NCI-H446 (cell line): ENCODE measurements at regions not wholly inside any gene's neighbourhood (a gene's known extent, or its start where the extent isn't known, plus 50 kb on each side); places are given as distances from the start of the nearest gene placed in this dataset.

ENCODE experiments used
- DNase-seq, 2 experiments: peaks; one replicate each; lab custom pipeline; 2025; lab: John Stamatoyannopoulos, UW

GRCh38 chr2:129069875-129070594 is 751.4 kb upstream of the HS6ST1 start:
- DNase-seq: no peak

- no peak for DNase-seq
Measured at GRCh38 chr2:129070663-129071062, 752.0 kb upstream of the HS6ST1 start.

- no peak for DNase-seq
Measured at GRCh38 chr2:129071531-129071930, 752.9 kb upstream of the HS6ST1 start.

GRCh38 chr2:129074298-129074920 is 755.7 kb upstream of the HS6ST1 start:
- no peak for DNase-seq

- DNase-seq: no peak
Measured at GRCh38 chr2:129078548-129078947, 759.9 kb upstream of the HS6ST1 start.

- DNase-seq: no peak
Measured at GRCh38 chr2:129080715-129081476, 762.2 kb upstream of the HS6ST1 start.

- no peak for DNase-seq
Measured at GRCh38 chr2:129085386-129085785, 766.7 kb upstream of the HS6ST1 start.

GRCh38 chr2:129087133-129087813 is 768.6 kb upstream of the HS6ST1 start:
- no peak for DNase-seq

- DNase-seq: no peak
Measured at GRCh38 chr2:129091620-129092019, 773.0 kb upstream of the HS6ST1 start.

- no peak for DNase-seq
Measured at GRCh38 chr2:129092956-129093355, 774.3 kb upstream of the HS6ST1 start.

GRCh38 chr2:129101186-129101585 is 782.5 kb upstream of the HS6ST1 start:
- DNase-seq: no peak

GRCh38 chr2:129103936-129104878 is 785.5 kb upstream of the HS6ST1 start:
- DNase-seq: no peak

- no peak for DNase-seq
Measured at GRCh38 chr2:129112181-129112580, 793.5 kb upstream of the HS6ST1 start.

GRCh38 chr2:129113776-129114175 is 795.1 kb upstream of the HS6ST1 start:
- DNase-seq: no peak

- DNase-seq: no peak
Measured at GRCh38 chr2:129117434-129117833, 798.8 kb upstream of the HS6ST1 start.

- DNase-seq: no peak
Measured at GRCh38 chr2:129118296-129118695, 799.6 kb upstream of the HS6ST1 start.

GRCh38 chr2:129129087-129129486 is 810.4 kb upstream of the HS6ST1 start:
- no peak for DNase-seq

GRCh38 chr2:129133692-129134641 is 815.3 kb upstream of the HS6ST1 start:
- no peak for DNase-seq

- DNase-seq: no peak
Measured at GRCh38 chr2:129135017-129135416, 816.3 kb upstream of the HS6ST1 start.

GRCh38 chr2:129139380-129139779 is 820.7 kb upstream of the HS6ST1 start:
- no peak for DNase-seq
